Stimulated activated CD8-positive, alpha-beta memory T cell treated with anti-CD3 and anti-CD28 coated beads, Interleukin-15, amount 100 ng/mL, for 4 hours (primary cell): ENCODE measurements at regions not wholly inside any gene's neighbourhood (a gene's known extent, or its start where the extent isn't known, plus 50 kb on each side); places are given as distances from the start of the nearest gene placed in this dataset.

Experiments used
- DNase-seq, 2 donors: peaks; one replicate each; pipeline ENCODE4 v3.0.0-alpha.2; 2020; ENCODE audit warnings: low read depth in 2 of 2

DNA sequence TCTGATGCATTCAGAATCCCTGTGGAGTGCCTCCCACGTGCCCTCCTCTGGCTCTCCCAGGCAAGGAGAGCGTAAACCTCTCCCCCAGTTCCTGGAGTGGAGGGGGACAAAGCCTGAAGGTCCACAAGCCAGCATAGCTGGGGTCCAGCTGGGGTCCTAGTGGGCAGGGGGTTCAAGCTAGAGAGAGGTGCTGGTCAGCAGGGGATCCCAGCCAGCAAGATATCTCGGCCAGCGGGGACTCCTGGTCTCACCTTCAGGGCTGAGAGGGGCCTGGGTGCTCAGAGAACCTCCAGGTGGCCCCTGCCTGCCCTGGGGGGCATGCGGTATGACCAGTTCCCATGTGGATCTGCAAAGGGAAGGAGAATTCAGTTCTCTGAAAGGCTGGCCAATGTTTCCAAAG, 413.7 kb downstream of the TCERG1L start:
- no peak for DNase-seq

DNA sequence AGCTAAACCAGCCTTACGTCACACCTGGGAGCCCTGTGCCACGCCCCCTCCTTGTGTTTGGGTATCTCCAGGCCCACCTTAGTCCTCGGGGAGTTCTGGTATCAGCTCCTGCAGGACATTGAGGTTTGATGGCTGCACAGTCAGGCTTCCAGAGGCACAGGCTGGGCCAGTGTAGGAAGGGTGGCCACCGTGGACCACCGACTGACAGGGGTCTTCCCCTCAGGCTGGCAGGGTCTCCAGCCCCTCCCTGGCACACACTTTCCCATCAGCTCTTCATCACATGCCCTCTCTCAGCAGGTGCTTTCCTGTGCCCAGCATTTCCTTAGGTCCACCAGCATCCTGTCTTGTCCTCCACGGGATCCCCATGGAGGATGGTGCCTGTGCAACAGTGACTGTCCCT, 413.1 kb downstream of the TCERG1L start:
- no peak for DNase-seq

DNA sequence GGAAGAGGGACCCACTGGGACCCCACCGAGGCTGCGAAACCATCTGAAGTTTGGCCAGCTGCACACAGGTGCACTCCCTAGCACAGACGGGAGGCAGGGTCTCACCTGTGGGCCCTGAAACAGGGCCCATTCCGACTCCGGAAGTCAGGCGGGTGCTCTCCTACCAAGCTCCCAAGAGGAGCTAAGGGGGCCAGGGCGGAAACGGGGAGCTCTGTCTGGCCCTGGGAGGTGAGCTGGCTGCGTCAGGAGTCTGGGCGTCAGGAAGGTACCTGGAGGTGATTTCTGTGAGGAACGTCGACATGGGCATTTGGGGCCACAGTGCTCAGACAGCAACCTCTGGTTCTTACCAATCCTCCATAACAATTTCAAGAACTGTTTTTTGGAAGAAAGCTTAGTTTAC, 411.7 kb downstream of the TCERG1L start:
- DNase-seq = no peak

DNA sequence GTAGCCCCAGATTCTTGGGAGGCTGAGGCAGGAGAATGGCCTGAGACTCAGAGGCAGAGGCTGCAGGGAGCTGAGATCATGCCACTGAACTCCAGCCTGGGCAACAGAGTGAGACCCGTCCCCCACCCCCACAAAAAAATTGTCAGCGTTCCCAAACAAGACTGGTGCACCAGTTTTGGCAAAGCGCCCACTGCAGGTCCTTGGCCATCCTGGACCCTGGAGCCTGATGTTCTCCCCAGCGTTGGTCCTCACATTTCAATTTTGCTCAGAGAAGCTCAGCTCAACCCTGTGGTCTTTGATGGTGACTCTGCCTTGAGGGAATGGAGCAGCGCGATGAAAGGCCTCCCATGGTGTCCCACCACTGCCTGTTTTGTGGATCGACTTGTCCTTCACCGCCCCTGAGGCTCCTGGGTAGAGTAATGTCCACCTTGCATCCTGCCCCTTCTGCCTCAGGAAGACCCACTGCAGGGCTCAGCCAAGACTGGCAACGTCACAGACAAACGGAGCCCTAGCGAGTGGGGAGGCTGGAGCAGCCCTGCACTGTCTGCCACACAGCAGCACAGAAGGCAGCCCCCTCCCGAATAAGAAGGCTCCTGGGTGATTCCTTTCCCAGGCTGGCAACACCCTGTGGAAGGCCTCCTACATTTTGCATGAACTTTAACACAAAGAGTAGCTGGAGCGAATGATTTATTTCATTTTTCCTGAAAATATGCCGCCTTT, 410.9 kb downstream of the TCERG1L start:
- no peak for DNase-seq

DNA sequence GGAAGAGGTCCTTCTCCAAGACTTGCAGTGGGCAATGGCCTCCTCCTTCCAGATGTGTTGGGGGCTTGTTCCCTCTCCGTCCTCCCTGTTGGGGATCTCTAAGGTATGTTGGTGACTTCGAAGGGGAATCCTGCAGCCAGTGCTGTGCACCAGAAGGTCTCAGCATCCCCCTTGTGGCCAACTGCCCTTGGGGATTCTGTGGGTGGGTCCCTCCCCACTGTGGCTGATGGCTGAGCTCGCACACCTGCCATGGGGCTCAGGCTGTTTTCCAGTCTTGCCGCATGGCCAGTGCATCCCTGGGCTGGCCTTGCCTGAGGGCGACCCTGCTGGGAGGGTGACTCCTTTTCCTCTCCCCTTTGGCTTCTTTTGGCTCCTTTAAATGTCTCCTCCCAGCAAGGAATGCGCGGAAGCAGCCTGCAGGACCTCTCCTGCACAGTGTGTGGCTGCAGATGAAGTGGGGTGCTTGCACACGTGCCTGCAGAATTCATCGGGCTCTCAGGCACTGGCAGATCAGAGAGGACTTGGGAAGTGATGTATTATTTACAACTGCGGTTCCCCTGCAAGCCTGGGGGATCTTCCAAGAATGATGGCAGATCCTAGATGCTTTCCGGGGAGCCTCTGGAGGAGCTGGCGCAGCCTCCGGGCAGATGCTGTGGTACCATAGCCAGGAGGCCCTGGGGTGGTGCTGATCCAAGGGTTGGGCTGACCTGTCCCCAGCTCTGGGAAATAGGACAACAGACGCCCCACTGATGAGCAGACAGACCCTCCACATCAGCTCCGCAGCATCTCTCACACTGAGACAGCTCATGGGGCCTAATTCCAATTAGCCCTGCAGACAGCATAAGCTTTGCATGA, 410.0 kb downstream of the TCERG1L start:
- DNase-seq = no peak

DNA sequence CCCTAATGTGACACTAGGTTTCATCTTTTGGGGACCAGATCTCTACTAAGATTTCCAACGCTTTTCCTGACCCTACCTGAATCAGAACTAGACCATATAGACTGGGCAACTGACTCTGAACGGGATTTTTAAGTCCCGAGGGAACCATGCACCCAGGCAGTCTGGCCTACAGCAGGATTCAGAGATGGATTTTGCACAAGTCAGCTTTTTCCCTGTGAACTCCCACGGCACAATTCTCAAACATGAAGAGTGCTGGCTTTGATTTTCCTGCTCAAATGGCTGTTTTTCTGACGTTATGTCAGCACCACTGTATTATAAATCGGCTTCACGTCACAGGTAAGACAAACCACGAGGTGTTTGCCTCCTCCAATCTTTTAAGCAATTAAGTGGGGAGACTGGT, 409.1 kb downstream of the TCERG1L start:
- no peak for DNase-seq

DNA sequence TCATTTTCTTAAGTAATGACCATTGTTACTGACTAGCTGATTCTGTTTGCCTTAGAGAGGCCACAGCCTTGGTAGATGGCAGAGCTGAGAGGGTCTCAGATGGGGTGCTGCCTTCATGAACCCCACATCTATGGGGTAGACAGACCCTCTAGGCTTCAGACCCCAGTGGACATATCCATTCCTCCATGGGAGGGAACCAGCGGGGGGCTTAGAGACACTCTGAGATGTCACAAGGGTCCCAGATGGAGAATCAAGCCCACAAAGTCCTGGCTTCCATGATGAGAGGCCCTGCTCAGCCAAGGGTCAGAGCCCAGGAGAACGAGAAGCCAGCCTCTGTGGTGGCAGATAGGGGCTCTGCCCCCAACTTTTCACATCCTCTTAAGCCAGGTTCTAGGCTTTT, 408.6 kb downstream of the TCERG1L start:
- no peak for DNase-seq

DNA sequence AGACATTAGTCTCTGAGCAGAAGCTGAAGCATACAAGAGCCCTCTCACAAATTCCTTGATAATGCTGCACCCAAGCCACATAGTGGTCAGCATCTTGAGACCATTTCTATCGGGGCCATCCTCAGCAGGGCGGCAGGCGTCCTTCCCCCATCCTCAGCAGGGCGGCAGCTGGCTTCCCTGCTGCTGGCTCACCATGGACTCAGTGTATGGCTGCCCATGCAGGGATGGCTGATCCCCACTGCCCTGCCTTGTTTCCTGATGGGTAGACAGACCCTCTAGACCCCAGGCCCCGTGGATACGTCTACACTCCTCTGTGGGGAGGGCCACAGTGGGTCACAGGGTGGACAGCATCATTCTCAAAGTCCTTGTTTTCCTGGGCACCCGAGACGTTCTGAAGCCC, 406.8 kb downstream of the TCERG1L start:
- DNase-seq = no peak

DNA sequence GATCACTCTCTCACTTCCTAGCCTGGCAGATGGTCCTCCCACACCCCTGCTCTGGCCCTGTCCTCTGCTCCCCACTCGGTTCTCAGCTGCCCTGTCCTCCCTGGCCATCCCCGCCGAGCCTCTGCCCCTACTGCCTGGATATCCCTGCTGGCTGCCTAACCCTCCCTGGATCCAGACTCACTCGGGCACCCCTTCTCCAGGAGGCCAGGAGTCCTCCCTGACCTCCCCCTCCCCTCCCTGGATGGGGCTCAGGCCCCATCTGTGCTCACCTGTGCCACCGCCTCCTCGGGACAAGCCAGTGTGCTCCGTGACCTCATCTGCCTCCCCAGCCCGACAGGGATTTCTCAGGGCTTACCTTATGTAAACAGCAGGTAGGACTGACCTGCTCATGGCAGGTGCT, 406.1 kb downstream of the TCERG1L start:
- no peak for DNase-seq

DNA sequence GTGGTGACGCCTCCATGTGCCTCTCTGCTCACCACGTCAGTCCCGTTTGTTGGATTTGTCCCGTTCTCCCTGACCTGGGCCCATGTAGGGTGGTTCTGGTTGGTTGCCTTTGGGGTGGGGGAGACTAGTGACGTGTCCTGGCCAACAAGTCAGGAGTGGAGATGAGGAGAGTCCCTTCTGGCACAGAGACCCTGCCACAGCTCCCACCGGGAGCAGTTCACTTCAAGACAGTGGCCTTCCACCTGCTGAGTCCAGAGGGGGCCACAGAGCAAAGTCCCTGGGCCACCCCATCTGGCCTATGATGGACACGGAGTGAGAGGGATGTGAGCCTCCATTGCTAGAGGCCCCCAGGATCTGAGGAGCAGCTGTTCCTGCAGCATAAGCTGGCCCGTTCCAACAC, 405.6 kb downstream of the TCERG1L start:
- DNase-seq = no peak

DNA sequence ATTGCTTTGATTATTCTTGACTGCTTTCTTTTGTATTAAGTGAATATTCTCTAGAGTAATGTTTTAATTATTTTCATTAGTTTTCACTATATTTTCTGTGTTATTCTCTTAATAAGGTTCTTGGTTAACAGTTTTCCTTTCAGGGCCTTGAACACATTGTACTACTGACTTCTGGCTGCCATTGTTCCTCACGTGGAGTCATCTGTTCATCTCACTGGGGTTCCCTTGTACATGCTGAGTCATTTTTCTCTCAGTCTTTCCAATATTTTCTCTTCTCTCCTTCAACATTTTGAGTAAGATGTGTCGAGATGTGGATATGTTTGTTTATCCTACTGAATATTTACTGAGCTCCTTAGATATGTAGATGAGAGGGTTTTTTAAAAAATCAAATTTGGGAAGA, 400.7 kb downstream of the TCERG1L start:
- no peak for DNase-seq

DNA sequence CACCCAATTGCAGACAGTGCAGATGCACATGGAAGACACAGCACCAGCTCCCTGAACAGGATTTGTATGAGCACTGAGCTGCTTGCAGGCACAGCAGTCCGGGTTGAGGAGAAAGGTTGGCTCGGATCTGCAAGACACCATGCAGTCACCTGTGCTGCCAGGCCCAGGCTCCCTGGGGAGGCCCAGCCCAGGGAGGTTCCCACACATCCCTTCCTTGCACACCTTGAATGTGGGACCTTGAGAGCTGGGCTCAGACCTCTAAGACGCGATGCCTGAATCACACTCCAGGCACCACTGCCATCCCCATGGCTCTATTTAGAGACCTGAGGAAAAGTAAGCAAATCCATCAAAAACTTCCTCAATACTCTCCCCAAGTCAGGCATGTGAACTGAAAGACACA, 397.7 kb downstream of the TCERG1L start:
- DNase-seq = no peak

DNA sequence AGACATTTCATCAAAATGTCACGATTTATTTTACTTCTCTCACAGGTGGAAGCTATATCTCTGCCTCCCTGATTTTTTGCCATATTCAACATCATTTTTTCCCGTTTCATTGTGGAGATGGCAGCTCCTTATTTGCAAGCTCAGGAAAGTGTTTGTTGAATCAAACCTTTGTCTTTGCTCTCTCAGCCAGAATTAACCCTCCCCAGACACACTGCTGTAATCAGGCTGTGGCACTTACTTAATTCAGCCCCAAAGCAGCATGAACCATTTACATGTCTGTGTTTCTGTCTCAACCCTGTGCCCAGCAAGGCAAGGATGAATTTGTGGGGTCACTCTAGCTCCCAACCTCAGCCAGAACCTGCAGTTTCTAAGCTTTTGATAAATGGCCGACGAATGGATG, 397.2 kb downstream of the TCERG1L start:
- no peak for DNase-seq

DNA sequence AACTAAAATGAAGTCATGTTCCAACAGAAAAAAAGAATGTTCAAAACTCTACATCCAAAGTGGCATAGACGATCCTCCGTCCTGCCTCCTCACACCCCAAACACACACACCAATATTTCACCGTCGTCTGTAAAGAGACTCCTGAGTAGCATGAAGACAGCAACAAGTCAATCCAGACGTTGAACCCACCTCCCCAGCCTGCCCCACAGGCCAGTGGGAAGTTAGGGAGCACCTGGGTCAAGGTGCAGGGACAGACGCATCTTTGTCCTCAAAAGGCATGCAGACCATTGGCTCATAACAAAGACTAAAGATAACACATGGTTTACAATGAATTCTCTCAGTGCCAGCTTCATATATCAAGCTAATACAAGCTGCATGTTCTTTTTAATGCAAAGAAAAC, 396.5 kb downstream of the TCERG1L start:
- no peak for DNase-seq

DNA sequence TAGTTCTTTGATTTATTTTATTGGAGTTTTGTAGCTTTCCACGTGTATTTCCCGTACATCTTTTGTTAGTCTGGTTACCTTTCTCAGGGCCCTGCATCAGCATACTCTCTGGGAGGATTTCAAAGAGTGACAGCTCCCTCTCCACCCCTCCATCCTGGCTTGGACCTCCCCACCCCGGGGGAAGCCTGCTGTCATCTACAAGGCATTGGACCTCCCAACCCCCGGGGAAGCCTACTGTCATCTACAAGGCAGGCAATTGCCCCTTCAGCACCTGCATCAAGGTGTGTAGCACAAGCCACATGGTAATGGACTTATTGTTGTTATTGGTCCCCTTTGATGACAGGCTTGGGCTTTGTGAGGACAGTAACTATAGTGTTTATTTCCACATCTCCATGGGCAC, 390.1 kb downstream of the TCERG1L start:
- DNase-seq = no peak

DNA sequence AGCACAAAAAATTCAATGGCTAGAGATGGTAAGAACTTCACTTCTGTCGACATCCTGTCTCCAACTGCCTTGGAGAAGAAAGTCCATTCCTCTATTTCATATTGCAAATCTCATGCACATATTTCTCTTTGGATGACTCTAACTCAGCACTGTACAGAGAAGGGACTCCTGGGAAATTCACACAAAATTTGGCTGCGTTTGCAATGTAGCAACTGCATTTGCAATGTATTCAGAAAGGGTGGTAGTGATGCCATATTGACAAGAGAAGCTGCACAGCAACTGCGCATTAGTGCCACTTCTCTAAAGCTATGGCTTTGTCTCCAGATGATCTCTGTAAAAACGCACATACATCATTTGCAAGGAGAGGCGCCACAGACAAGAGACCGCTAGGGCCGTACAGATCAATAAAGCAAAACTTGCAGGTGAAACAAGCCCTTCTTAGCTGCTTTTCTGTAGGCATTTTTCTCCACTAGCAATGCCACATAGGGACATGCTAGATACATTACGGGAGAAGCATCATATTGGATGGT, 389.5 kb downstream of the TCERG1L start:
- DNase-seq = no peak

DNA sequence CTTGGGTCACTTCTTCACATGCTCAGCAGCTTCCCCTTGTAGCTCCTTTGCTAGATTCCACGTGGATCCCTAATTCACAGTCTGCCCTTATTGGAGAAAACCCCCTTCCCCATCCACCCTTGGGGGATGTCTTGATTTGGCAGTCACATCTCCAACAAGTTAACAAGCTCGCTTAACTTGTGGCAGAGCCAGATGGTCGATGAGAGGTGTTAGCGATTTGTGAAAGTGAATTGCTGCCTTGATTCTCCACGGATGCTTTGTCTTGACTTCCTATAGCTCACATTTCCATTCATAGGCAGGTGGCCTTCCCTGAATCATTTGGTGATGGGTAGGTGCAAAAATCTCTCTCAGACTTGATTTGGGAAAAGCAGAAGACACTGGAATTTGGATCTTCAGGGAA, 387.9 kb downstream of the TCERG1L start:
- no peak for DNase-seq

DNA sequence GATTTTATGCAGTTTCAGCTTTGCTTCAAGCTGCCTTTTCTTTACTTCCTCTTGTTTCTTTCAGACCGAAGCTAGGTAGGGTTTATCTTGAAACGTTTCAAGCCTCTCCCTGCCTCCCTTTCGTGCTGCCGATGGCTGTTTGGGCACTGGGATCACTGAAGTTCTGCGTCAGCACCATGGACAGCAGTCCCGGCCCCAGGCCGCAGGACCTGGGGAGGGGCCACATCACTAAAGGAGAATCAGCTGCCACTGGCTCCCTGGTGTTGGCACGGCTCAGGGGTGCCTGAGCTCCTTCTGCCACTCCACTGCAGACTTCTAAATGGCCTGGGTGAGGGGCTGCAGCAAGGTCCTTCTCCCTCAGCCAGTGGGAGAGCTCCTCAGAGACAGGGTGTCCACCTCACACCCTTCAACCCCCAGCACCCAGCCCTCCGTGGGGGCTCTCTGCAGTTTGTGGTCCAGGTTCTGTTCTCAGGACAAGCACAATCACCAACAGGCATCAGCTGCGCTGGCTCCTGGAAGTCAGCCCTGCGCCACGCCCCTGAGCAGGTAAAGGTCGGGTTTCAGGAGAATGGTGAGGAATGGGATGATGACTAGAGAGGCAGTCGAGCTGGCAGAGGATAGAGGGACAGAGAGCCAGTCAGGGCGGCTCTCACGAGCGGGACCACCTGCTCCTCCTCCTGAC, 387.2 kb downstream of the TCERG1L start:
- DNase-seq = no peak

DNA sequence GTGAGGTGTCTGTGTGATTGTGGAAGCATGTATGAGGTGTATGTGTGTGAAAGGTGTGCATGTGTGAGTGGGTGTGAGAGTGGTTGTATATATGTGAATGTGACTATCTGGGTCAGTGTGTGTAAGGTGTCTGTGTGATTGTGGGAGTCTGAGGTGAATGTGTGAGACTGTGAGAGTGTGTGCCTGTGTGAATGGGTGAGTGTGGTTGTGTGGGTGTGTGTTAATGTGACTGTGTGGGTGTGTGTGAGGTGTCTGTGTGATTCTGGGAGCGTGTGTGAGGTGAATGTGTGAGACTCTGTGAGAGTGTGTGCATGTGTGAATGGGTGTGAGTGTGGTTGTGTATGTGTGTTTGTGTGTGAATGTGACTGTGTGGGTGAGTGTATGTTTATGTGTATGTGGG, 385.1 kb downstream of the TCERG1L start:
- DNase-seq = no peak

DNA sequence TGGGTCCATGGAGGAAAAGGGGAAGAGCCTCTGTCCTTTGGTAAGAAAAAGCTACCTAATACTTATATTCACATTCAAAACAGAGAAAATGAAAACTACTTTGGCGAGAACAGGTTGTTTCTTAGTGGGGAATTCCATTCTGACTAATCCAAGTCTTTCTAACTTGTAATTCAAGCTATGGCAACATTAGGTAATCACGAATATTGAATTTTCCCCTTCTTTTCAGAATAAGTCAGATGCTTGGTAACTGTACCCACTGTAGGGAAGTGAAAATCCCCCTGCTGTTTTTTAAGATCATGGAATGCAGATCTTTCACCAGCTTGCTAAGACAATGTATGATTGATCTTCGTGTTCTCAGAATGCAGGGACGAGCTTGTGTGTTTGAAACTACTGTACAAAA, 384.4 kb downstream of the TCERG1L start:
- no peak for DNase-seq

DNA sequence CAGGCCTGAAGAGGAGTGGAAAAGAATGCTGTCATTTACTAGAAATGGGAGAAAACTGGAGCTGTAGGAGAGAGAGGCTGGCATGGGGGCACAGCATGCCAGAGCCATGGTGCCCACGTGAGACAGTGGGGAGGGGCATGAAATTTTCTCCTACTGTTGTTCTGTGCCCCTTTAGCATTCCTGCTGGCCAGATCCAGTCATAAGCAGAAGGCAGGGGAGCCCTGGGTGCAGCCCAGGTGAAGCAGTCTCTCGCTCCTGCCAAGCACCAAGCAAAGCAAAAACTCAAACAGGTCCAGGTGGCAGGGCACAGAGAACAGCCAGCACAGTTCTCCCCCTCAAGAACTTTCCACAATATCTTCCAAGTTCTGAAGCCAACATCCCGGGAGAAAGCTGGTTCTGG, 383.2 kb downstream of the TCERG1L start:
- no peak for DNase-seq
